A549 (cell line): ENCODE measurements at regions not wholly inside any gene's neighbourhood (a gene's known extent, or its start where the extent isn't known, plus 50 kb on each side); places are given as distances from the start of the nearest gene placed in this dataset.

Experiments
- TF ChIP-seq, protein P1 (sequence below): fragments of >200 bp; sonication (Bioruptor Twin); formaldehyde crosslinking; IDR thresholded peaks from 3 replicates; pipeline ENCODE4 v1.5.1; 2016
- TF ChIP-seq, protein P2 (sequence below): IDR thresholded peaks from 2 replicates; pipeline ENCODE4 v1.6.1; 2012

DNA sequence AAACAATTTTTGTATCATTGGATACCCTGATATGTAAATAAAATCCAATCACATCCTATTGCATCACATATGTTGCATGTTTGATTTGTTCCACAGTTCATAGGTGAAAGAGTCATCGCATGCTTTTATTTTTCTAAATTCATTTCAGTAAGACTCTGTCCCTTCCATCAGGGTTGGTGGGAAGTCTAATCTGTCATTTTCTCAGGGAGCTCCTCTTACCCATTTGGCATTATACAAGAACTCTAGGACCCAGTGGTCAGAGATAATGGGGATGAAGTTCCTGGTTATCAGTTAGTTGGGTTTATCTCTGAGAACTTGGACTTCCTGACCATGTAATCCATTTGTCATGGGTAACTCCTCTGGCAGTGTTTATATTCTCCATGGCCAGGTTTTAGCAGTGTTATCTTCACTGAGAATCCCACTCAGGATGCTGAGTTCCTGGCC is 227.1 kb upstream of the JADE1 start:
- TF ChIP-seq, protein P1, sequence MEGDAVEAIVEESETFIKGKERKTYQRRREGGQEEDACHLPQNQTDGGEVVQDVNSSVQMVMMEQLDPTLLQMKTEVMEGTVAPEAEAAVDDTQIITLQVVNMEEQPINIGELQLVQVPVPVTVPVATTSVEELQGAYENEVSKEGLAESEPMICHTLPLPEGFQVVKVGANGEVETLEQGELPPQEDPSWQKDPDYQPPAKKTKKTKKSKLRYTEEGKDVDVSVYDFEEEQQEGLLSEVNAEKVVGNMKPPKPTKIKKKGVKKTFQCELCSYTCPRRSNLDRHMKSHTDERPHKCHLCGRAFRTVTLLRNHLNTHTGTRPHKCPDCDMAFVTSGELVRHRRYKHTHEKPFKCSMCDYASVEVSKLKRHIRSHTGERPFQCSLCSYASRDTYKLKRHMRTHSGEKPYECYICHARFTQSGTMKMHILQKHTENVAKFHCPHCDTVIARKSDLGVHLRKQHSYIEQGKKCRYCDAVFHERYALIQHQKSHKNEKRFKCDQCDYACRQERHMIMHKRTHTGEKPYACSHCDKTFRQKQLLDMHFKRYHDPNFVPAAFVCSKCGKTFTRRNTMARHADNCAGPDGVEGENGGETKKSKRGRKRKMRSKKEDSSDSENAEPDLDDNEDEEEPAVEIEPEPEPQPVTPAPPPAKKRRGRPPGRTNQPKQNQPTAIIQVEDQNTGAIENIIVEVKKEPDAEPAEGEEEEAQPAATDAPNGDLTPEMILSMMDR, result no peak
- TF ChIP-seq, protein P2, sequence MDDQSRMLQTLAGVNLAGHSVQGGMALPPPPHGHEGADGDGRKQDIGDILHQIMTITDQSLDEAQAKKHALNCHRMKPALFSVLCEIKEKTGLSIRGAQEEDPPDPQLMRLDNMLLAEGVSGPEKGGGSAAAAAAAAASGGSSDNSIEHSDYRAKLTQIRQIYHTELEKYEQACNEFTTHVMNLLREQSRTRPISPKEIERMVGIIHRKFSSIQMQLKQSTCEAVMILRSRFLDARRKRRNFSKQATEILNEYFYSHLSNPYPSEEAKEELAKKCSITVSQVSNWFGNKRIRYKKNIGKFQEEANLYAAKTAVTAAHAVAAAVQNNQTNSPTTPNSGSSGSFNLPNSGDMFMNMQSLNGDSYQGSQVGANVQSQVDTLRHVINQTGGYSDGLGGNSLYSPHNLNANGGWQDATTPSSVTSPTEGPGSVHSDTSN, result no peak
